ENCODE measurements at regions not wholly inside any gene's neighbourhood (a gene's known extent, or its start where the extent isn't known, plus 50 kb on each side); places are given as distances from the start of the nearest gene placed in this dataset.

- H3K4me1 Mint-ChIP-seq (ENCODE audit: low read depth, unreplicated experiment), result peaks cover 8% of the 10 kb centered on the region
- TF ChIP-seq EZH2 (IDR thresholded peaks at IDR 0.05; ENCODE audit: insufficient read depth, low read length) (no peak), CTCF (IDR thresholded peaks at IDR 0.05; ENCODE audit: insufficient read depth, low read depth, low read length) (no peak)
- no peak overlapping the region for H3K27ac ChIP-seq (ENCODE audit: low read depth, low read length)
- no peak overlapping the region for H3K4me3 Mint-ChIP-seq (ENCODE audit: unreplicated experiment)
- no peaks in the 10 kb centered on the region for H4K20me1 ChIP-seq (ENCODE audit: insufficient read depth, low read length)
- no peak overlapping the region for H3K4me3 ChIP-seq (ENCODE audit: insufficient read depth, low read depth, low read length)
- no peak overlapping the region for H3K27ac Mint-ChIP-seq (ENCODE audit: unreplicated experiment)
- no peak overlapping the region for H3K4me2 ChIP-seq (ENCODE audit: low read length)
- H3K9ac ChIP-seq (ENCODE audit: low read length), result no peak overlapping the region
- no peaks in the 10 kb centered on the region for H3K36me3 ChIP-seq (ENCODE audit: insufficient read depth, low read length)
- H3K4me1 ChIP-seq (ENCODE audit: insufficient read depth, low read length), result no peaks in the 10 kb centered on the region
- H3K9me3 ChIP-seq (ENCODE audit: insufficient read depth, low read depth, low read length), result no peaks in the 10 kb centered on the region
- peaks cover 2% of the 10 kb centered on the region for H3K27me3 Mint-ChIP-seq (ENCODE audit: low read depth, unreplicated experiment)
- no peaks in the 10 kb centered on the region for H3K27me3 ChIP-seq (ENCODE audit: insufficient read depth, low read length)
- no peak for DNase-seq (ENCODE audit: low read depth)
- no peak for FAIRE-seq
- H2AFZ ChIP-seq (ENCODE audit: low read depth, low read length), result no peak overlapping the region
- no peaks in the 10 kb centered on the region for H3K36me3 Mint-ChIP-seq (ENCODE audit: low read depth, unreplicated experiment)
- H3K9me3 Mint-ChIP-seq (ENCODE audit: unreplicated experiment), result no peaks in the 10 kb centered on the region
- no peaks in the 10 kb centered on the region for H3K79me2 ChIP-seq (ENCODE audit: insufficient read depth, low read length)
Measured at GRCh38 chr2:136639651-136640050, 125.7 kb upstream of the THSD7B start.

- Histone ChIP-seq H3K4me2 (ENCODE audit: low read length) (no peak overlapping the region), H3K9me3 (ENCODE audit: insufficient read depth, low read depth, low read length) (no peaks in the 10 kb centered on the region), H3K27me3 (ENCODE audit: insufficient read depth, low read length) (no peaks in the 10 kb centered on the region), H3K9ac (ENCODE audit: low read length) (no peak overlapping the region), H3K79me2 (ENCODE audit: insufficient read depth, low read length) (no peaks in the 10 kb centered on the region), H4K20me1 (ENCODE audit: insufficient read depth, low read length) (no peaks in the 10 kb centered on the region), H3K4me1 (ENCODE audit: insufficient read depth, low read length) (no peaks in the 10 kb centered on the region), H2AFZ (ENCODE audit: low read depth, low read length) (no peak overlapping the region), H3K27ac (ENCODE audit: low read depth, low read length) (no peak overlapping the region), H3K36me3 (ENCODE audit: insufficient read depth, low read length) (no peaks in the 10 kb centered on the region), H3K4me3 (ENCODE audit: insufficient read depth, low read depth, low read length) (no peak overlapping the region)
- Mint-ChIP-seq H3K9me3 (ENCODE audit: unreplicated experiment) (no peaks in the 10 kb centered on the region), H3K4me1 (ENCODE audit: low read depth, unreplicated experiment) (peaks cover 8% of the 10 kb centered on the region), H3K27ac (ENCODE audit: unreplicated experiment) (no peak overlapping the region), H3K4me3 (ENCODE audit: unreplicated experiment) (no peak overlapping the region), H3K27me3 (ENCODE audit: low read depth, unreplicated experiment) (no peaks in the 10 kb centered on the region), H3K36me3 (ENCODE audit: low read depth, unreplicated experiment) (no peaks in the 10 kb centered on the region)
- DNase-seq (ENCODE audit: low read depth) (no peak), FAIRE-seq (no peak)
- TF ChIP-seq EZH2 (IDR thresholded peaks at IDR 0.05; ENCODE audit: insufficient read depth, low read length), result no peak
- no peak for TF ChIP-seq CTCF (IDR thresholded peaks at IDR 0.05; ENCODE audit: insufficient read depth, low read depth, low read length)
Measured at GRCh38 chr2:136638193-136638592, 127.2 kb upstream of the THSD7B start.

- Mint-ChIP-seq H3K4me1 (ENCODE audit: low read depth, unreplicated experiment) (peaks cover 8% of the 10 kb centered on the region), H3K27ac (ENCODE audit: unreplicated experiment) (no peak overlapping the region), H3K4me3 (ENCODE audit: unreplicated experiment) (no peak overlapping the region), H3K9me3 (ENCODE audit: unreplicated experiment) (no peaks in the 10 kb centered on the region), H3K27me3 (ENCODE audit: low read depth, unreplicated experiment) (peaks cover 4% of the 10 kb centered on the region), H3K36me3 (ENCODE audit: low read depth, unreplicated experiment) (no peaks in the 10 kb centered on the region)
- no peaks in the 10 kb centered on the region for H3K36me3 ChIP-seq (ENCODE audit: insufficient read depth, low read length)
- H3K4me1 ChIP-seq (ENCODE audit: insufficient read depth, low read length), result no peaks in the 10 kb centered on the region
- FAIRE-seq (no peak), DNase-seq (ENCODE audit: low read depth) (no peak)
- TF ChIP-seq EZH2 (IDR thresholded peaks at IDR 0.05; ENCODE audit: insufficient read depth, low read length) (no peak), CTCF (IDR thresholded peaks at IDR 0.05; ENCODE audit: insufficient read depth, low read depth, low read length) (no peak)
- no peaks in the 10 kb centered on the region for H3K9me3 ChIP-seq (ENCODE audit: insufficient read depth, low read depth, low read length)
- H4K20me1 ChIP-seq (ENCODE audit: insufficient read depth, low read length), result no peaks in the 10 kb centered on the region
- no peaks in the 10 kb centered on the region for H3K27me3 ChIP-seq (ENCODE audit: insufficient read depth, low read length)
- H3K4me3 ChIP-seq (ENCODE audit: insufficient read depth, low read depth, low read length), result no peak overlapping the region
- H2AFZ ChIP-seq (ENCODE audit: low read depth, low read length), result no peak overlapping the region
- H3K79me2 ChIP-seq (ENCODE audit: insufficient read depth, low read length), result no peaks in the 10 kb centered on the region
- no peak overlapping the region for H3K27ac ChIP-seq (ENCODE audit: low read depth, low read length)
- no peak overlapping the region for H3K4me2 ChIP-seq (ENCODE audit: low read length)
- H3K9ac ChIP-seq (ENCODE audit: low read length), result no peak overlapping the region
Measured at GRCh38 chr2:136637402-136637801, 127.9 kb upstream of the THSD7B start.
